ENCODE measurements at regions not wholly inside any gene's neighbourhood (a gene's known extent, or its start where the extent isn't known, plus 50 kb on each side); places are given as distances from the start of the nearest gene placed in this dataset.
A peak's percentile ranks its signal among the peaks of the same experiment; 100 is the strongest.

DNA sequence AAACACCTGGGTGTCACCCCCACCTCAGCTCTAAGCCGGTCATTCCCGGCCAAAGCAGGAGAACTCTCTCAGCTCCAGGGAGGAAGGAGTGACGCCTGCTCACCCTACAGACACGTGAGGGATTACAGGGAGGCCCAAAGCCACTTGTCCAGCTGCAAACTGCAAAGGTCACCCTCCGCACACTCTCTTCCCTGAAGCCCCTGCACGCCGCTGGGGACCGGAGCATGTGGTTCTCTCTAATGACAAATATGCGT is 108.0 kb upstream of the ID2 start:
- no peak for DNase-seq (ENCODE audit: low spot score)

DNA sequence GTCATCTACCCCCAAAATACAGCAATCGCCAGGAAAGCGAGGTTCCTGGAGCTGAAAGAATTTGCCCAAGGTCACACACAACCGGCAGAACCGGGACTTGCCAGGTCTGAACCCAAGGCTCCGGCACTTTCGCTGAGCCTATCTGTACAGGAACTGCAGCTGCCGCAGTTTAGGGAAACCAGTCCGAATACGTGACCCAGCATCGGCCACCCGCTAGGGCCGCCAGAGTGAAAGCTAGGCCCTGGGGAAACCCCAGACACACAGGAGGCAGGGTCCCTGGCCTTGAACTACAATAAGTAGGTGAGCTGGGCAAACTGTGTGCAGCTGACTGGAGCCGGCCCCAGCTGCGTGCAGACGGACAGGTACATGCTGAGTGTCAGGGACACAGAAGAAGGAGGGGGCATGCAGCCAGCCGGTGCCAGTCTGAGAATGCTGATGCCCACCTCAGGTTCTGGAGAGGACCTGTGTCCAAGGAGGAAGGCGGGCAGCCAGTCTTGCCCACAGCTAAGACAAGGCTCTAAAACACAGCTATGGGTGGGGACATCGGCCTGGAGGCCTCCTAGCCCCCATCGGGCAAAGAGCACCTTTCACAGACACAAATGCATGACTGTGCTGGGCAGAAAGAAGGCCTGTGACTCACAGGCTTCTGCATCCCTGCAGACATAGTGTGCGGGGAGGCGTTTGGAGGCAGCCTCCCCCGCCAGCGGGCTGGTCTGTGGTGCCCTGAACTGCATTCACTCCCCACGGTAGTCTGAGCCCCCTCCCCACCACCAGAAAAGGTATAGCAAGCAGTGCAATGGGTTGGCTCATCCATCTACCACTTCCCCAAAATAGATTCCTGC is 107.4 kb upstream of the ID2 start:
- DNase-seq (ENCODE audit: low spot score), result no peak

DNA sequence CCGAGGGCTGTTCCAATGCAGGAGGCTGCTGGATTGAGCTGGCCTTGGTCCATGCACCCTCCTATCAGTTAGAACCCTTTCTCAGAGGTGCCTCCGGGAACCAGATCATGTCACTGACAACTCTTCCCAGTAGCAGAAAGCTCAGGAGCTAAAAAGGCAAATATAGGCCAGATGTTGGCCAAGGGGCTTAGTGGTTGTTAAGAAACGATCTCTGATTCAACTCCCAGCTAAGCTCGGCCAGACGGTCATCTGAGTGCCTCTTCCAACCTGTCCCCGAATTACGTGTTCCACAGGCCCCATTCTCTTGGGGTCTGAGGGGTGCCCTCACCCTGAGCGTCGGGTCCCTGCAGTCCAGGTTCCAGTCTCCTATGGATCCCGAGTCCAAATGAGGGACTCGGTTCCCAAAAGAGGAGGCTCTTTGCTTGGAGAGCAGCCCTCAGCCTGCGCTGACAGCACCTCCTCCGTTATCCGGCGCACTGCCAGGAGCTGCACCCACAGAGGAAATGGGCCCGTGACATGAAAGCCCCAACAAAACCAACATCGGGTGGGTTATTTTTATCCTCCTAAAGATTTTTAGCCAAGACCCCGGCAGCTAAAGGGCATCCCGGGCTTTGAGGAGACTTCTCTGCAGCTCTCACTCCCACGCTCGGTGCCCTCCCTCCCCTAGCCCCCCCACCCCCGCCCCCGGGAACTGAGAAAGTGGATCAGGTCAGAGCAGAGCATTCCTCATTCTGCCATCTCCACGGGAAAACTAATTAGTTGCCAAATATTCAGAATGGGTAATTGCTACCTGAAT is 106.6 kb upstream of the ID2 start:
- DNase-seq (ENCODE audit: low spot score), result no peak

DNA sequence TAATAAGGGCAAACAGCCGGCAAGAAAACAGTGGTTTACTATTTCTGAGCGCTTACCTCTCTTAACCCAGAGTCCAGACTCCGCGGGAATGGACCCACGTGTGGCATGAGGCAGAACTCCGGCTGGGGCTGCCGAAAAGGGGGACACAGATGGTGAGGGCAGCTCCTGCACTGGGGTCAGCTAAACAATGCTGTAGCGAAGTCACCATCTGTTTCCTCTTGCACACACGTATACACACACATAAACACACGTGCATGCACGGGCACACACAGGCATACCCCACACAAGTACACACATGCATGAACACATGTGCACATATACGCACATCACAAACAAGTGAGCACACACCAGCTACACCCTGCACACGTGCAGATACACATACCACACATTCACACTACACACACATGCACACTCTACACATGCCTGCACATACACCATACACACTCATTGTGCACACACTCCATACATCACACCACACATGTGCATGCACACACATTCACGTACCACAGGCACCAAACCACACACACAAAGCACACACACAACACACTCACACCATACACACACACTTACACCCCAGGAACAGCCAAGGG is 105.9 kb upstream of the ID2 start:
- DNase-seq (ENCODE audit: low spot score), result peak; percentile 16

DNA sequence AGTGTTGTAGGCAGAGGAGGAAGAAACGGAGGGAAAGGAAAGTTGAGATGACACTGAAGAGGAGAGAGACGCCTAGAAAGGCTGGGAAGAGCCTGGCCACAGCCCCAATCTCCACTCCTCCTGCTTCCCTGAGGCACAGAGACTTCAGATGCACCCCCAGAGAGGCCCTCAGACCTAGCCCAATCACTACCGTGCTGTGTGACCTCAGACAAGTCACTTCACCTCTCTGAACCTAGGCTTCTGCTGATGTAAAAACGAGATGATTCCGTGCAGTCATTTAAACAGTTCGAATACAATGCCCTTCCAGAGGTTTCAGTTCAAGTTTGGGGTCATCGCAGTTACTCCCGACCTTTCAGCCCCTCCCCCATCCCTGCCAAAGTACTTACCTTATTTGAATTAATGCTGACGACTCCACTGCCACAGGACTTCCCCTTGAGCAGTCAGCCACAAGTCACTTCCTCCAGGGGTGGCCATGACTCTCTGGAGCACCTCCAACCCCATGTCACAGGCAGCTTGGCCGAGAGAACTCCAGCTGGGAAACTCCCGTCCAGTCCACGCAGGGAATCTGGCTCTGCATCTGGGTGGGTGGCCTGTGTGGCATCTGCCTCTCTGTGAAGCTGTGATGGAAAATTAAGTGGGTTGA is 105.2 kb upstream of the ID2 start:
- DNase-seq (ENCODE audit: low spot score), result no peak

DNA sequence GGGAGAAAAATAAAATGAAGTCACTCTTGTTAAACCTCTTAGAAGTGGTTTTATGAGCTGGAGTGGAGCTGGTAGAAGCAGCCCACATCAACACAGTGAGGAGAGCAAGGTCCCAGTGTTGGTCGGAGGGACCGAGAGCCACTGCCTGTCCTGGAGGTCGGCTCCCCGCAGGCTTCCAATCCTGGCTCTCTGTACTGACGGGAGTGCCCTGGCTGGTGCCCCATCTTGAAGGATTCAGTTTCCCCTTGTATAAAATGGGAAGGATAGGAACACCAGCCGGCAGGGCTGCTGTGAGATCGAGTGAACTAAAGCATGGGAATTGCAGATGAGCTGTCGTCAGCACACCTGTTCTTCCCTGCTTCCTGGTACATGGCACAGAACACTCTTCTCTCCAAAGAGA is 104.3 kb upstream of the ID2 start:
- DNase-seq (ENCODE audit: low spot score), result no peak

DNA sequence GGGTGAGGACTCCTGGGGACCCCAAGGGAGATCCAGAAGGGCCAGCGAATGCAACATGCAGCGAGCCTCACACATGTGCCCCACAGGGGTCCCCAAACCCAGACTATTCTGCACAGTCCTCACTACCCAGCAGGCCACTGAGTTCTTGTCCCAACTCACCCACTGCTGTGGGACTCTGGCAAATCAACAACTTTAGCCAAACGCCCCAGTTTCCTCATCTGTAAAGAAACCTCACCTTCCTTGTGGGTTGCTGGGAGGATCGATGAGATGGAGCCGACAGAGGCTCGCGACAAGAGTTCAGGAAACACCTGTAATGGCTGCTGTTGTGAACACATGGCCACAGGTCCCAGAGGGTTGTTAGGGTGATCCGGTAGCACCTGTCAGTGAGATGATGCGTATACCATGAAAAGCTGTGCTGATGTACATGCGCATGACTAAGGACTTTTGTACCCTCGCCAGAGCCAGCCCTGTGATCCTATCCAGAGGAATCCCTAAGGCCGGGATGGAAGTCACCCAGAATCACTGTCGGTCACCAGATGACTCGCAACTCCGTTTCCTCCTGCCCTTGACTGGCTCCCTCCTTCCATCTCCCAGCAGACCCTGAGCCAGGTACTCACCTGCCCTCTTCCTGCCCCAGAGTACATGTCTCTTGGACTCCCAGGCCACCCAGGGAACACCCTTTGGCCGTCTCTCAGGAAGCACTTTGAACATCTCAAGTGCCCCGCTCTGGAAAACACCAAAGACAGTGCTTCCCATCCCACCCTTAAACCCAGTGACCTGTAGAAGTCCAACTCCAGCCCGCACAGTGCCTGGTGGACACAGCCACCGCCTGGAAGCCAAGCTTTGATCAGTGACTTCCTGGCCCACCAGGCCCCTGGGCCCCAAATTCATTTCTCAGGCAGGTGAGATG is 103.3 kb upstream of the ID2 start:
- DNase-seq (ENCODE audit: low spot score), result no peak

DNA sequence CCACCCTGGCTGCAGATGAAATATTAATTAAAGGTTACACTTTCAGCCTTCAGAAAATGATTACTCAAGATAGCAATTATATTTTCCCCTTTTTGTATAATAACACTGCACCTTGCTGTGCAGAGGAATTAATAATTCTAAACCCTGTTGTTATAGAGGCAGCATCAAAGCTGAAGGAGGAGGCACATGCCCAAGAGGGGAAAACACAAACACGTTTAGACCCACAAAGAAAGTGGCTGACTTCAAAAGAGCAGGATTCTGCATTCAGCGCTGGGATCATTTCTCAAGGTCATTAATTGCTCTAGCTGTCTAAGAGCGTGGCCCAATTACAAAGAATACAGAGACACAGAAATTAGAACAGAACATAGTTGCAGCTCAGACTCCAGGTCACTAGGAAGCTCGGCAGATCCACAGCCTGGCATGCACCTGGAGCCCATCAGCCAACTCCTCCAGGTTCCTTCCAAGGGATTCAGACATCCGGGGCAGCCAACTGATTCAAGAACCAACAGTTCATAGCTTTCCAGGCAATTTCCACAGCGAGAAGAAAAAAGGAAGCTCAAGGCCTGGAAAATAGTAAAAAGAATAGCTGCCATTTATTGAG is 102.3 kb upstream of the ID2 start:
- no peak for DNase-seq (ENCODE audit: low spot score)

DNA sequence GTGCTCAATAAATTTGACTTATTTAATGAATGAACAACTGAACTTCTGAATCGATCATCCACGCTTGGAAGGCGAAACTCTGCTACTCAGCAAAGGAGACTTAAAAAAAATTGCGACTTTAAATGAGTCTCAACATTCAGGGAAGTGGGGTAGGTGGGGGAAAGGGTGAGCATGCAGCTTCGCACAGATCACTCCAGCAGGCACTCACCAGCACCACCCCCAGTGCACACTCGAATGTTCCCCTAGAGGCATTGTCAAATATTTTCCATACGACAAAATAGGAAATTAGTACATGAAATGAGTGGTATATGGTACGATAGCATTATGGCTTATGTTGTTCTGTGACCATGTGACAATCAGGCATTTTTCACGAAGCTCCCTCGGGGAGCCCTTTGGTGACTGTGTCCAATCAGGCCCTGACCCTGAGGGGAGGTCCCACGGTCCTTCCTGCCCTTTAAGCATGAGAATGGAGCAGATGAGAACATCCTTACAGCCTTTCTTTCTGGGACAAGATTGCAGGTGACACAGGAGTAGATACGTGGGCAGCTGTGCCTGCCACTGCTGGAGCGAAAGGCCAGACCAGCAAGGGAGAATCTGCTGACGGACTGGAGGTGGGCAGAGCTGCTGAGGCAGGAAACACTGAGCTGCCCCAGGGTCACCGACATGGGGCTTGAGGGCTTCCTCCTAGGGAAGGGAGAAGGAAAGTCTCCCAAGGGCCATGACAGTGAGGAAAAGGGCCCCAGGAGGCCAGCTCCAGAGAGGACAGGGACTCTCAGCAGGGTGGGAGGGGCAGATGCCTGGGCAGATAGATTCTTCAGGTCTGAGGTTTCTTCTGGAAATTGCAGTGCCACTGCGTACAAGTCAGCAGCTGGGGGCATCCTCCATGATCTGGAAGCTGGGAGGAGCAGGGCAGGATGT is 101.3 kb upstream of the ID2 start:
- no peak for DNase-seq (ENCODE audit: low spot score)

DNA sequence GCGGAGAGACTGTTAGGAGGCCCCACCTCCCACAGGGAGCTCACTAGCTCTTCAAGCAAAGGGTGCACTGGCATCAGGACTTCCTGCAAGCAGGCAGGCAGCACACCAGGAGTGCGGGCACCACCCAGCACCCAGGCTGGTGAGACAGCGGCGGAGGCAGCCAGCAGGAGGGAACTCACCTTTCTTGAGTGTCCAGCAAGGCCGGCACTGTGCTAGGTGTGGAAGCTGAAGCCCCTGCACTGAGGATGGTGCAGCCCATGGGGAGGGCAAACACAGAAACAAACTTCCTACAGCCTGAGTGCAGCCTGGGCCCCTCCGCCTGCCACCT is 100.7 kb upstream of the ID2 start:
- DNase-seq (ENCODE audit: low spot score), result no peak

DNA sequence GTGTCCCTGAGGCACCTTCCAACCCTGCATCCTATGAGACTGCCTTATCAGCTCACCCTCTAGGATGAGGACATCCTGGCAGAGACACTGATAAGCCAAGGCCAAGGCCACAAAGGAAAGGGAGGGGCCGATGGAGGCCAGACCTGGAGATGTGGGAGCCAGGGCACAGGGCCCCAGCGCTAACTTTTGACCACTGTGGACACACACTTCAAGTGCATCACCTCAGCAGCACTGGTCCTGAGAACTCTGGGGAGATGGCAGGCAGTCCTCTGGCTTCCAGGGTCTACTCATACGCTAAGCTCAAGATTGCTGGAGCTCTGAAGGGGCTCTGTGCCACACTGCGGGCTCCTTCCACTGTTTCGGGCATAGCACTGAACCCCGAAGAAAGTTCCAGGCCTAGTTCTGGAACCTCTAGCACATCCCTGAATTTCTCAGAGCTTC is 100.2 kb upstream of the ID2 start:
- no peak for DNase-seq (ENCODE audit: low spot score)

DNA sequence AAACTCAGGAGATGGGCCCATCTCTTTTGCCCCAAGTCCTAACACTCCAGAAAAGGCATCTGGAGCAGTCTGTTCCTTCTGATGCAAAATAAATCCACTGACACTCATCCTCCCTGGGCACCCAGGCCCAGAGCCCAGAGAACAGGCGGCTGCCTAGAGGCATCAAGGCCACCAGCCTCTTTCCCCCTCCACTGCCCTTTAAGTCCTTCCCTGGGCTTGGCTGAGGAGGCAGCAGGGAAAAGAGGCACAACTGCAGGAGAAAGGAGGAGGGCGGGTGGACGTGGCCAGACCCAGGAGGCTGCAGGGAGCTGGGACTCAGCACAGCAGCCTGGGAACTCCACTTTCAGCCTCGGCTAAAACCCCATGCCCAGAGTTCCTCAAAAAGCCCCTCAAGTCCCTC is 99.7 kb upstream of the ID2 start:
- DNase-seq (ENCODE audit: low spot score), result no peak

DNA sequence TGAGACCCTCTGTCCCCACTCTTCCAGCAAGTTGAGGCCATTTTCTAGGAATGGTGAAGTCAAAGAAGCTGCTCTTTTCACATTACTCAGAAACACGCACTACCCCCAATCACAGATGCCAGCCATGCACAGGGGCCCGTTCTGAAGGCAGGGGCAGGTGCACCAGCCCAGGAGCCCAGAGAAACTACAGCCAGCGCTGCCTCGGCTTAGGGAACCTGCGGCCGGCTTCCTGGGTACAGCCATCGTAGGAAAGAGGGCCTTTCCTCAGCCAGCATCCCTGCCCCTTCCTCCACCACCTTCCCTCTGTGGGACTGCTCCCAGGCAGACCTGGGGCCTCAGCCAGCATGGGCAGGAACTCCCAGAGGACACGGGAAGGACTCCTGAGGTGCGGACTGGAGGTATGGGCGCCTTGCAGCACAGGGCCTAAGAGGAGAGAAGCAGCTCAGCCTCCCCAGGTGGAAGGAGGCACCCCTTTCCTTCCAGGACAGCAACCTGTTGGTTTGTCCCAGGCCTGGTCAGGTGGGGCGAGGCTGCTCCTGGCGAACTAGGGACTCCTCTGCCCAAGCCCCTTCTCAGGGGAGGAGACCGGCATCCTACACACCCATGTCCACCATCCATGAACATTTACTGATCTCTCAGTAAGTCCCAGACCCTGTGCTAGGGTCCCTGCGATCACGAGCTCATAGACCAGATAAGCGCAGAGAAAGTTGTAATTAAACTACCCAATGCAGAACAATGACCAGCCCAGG is 99.0 kb upstream of the ID2 start:
- DNase-seq (ENCODE audit: low spot score), result no peak

DNA sequence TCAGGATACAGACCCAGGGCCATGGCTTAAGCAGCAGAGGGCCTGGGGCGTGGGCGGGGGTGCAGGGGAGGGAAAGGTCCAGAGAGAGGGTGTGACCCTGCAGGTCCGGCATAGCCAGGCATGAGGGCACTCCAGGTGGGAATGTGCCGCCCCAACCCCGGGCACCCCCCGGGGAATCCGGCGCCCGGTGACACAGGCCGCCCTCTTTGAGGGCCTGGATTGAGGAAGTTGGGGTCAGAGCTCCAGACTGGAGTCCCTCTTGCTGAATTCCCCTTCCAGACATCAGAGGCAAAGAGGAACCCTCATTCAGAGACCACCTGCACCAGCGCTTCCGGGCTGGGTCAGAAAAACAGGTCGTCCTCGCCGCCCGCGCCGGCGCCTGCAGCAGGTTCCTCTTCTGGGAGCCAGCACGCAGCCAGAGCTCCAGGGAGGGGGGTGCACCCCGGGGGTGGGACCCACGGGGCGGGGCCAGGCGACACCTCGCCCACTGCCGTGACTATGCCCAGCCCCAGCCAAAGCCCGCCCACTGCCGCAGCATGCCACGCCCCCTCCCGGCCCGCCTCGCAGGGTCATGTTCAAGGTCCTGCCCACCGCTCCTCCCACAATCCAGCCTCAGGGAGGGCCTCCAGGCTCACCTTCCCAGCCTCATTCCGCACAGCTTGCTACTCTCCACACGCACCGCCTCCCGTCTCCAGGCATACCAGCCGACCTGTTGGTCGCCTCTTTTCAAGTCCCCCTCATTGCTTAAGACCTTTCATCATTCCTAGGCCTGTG is 98.3 kb upstream of the ID2 start:
- DNase-seq (ENCODE audit: low spot score), result peak; percentile 59

DNA sequence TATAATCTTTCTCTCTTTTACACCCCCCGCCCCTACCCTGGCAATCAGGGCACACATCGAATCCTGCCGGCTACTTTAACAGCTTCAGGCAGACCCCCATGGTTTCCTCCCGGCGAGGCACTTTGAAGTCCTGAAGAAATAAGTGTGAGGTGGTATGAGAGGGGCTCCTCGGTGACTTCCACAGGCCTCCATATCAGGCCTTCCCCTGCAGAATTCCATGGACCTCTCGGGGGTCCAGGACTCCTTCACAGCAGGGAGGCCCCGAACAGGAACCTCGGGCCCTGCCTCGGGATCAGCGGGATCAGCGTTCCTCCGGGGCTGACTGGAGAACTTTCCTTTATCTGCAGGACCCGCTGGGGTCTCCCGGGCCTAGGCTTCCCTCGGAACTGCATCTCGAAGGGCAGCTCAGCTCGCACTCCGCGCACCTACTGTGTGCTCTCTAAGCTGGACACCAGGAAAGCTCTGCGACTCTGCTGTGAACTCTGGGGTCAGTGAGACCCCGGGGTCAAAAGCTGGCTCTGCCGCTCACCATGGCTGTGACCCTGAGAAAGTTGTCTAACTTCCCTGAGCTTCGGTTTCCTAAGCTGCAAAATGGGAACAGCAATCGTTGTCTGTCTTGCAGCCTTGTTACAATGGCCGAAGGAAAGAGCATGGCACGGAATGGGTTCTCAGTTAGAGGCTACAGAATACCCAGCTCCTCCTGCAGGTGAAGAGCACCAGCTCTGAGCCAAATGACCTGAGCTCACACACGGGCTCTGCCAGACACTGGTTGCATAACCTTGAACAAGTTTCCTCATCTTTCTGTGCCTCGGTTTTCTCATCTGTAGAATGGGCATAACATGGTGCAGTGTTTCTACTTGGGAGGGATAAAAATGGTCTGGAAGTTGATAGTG is 97.4 kb upstream of the ID2 start:
- DNase-seq (ENCODE audit: low spot score), result no peak

DNA sequence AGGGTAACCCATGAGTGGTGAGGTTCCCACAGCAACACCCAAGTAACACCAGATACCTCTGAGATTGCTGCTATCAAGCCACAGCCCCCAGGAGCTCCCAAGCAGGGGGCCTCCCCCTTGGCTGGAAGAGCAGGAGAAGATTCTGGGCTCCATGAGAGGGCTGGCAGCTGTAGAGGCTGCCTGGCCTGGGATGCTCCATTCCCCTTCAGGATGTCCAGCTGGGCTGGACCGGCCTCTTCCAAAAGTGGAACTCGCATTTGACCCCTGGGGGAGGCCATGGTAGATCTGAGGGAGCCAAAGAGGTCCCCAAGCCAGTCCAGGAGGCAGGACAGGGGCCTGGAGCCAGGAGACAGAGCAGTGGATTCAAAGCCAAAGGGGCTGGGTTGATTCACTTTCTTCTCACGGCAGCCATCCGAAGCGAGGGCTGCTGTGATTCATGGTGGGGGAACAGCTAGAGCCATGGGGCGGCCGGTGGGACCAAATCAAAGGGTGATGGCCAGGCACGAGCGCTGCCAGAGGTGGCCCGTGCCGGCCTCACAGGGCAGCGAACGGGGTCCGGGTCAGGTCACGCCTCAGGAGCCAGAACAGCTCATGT is 95.3 kb upstream of the ID2 start:
- no peak for DNase-seq (ENCODE audit: low spot score)

DNA sequence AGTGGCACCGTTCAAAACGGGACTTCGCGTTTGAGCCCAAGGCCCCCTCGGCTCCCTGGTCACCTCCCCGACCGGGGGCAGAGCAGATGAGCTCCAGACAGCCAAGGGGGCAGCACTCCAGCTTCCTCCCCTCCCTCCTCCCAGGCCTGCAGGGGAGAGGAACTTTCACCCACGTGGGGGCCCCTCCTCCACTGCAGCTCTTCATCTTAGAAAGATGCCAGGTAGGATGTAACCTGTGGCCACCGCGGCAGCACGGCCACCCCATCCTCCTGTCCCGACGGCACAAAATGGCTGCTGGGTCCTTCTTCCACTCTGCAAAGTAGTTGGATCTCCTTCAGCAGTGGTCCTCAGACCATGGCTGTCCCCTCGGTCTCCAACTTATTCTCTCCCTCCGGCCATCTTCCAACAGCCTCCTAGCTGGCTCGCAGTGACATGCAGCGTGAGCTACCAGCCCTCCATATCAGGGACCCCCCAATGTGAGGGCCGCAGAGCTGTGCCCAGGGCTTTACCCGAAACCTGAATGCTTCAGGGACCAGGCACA is 94.5 kb upstream of the ID2 start:
- DNase-seq (ENCODE audit: low spot score), result no peak
